ENCODE measurements at regions not wholly inside any gene's neighbourhood (a gene's known extent, or its start where the extent isn't known, plus 50 kb on each side); places are given as distances from the start of the nearest gene placed in this dataset.

- Histone ChIP-seq H2AFZ (replicated peaks; ENCODE audit: low read length, poor library complexity) (no peak overlapping the region), H2AK5ac (ENCODE audit: low read depth, low read length) (no peak overlapping the region), H4K5ac (ENCODE audit: low read depth, low read length) (no peak overlapping the region), H3K4ac (ENCODE audit: low read depth, low read length) (no peak overlapping the region), H2BK20ac (ENCODE audit: low read depth, low read length) (no peak overlapping the region), H3K56ac (ENCODE audit: extremely low read depth, insufficient read depth, low read length) (no peak overlapping the region), H3K9me1 (ENCODE audit: insufficient read depth, low read length) (no peaks in the 10 kb centered on the region), H2BK120ac (ENCODE audit: low read depth, low read length) (no peak overlapping the region), H2AK9ac (replicated peaks; ENCODE audit: low read depth, low read length, poor library complexity) (no peak overlapping the region), H2BK5ac (ENCODE audit: low read depth, low read length, poor library complexity, severe bottlenecking) (no peak overlapping the region), H3K18ac (ENCODE audit: low read depth, low read length) (no peak overlapping the region), H2BK15ac (ENCODE audit: low read depth, low read length) (no peak overlapping the region), H3K36me3 (ENCODE audit: control insufficient read depth, insufficient read depth, low read length) (no peaks in the 10 kb centered on the region), H3K23ac (ENCODE audit: low read depth, low read length) (no peak overlapping the region), H4K91ac (ENCODE audit: insufficient read depth, low read depth, low read length) (no peak overlapping the region), H3K27me3 (ENCODE audit: control insufficient read depth, insufficient read depth, low read length) (no peaks in the 10 kb centered on the region), H4K20me1 (ENCODE audit: insufficient read depth, low read length) (no peaks in the 10 kb centered on the region), H3K79me1 (ENCODE audit: low read depth in 1 of 2, low read length in 2 of 2) (no peaks in the 10 kb centered on the region), H3K27ac (ENCODE audit: insufficient read depth, low read length) (no peak overlapping the region), H4K8ac (ENCODE audit: low read depth in 2 of 2, low read length in 2 of 2) (no peak overlapping the region), H3K9ac (ENCODE audit: low read depth, low read length) (no peak overlapping the region), H3K4me2 (ENCODE audit: low read depth, low read length) (no peak overlapping the region), H3K14ac (replicated peaks; ENCODE audit: low read depth, low read length) (no peak overlapping the region), H3K4me1 (ENCODE audit: control insufficient read depth, insufficient read depth, low read length) (no peaks in the 10 kb centered on the region), H3K9me3 (ENCODE audit: control insufficient read depth, insufficient read depth, low read length) (peaks cover 25% of the 10 kb centered on the region), H3K4me3 (ENCODE audit: insufficient read depth, low read depth, low read length) (no peak overlapping the region)
- in situ Hi-C loops (cut with MboI; ENCODE audit: low sequenced_read_pairs): no loop called here
- dilution Hi-C loops (cut with HindIII; ENCODE audit: low sequenced_read_pairs, unreplicated experiment): no loop called here
- ATAC-seq (ENCODE audit: low read depth) (no peak), DNase-seq (no peak)
- no peak for TF ChIP-seq MXI1 (IDR thresholded peaks at IDR 0.05; ENCODE audit: borderline replicate concordance, low read depth, low read length)
- TF ChIP-seq RCOR1 (IDR thresholded peaks at IDR 0.05; ENCODE audit: insufficient replicate concordance, low read length): no peak
- TF ChIP-seq ELK1 (IDR thresholded peaks at IDR 0.05; ENCODE audit: borderline replicate concordance, low read depth, low read length): no peak
- TF ChIP-seq MAZ (IDR thresholded peaks at IDR 0.05; ENCODE audit: borderline replicate concordance, low read depth, low read length): no peak
- TF ChIP-seq NFE2L2 (IDR thresholded peaks at IDR 0.05; ENCODE audit: low read depth, low read length): no peak
- no peak for TF ChIP-seq RFX5 (IDR thresholded peaks at IDR 0.05; ENCODE audit: low read depth, low read length)
- no peak for TF ChIP-seq CHD1 (IDR thresholded peaks at IDR 0.05; ENCODE audit: low read depth, low read length)
- TF ChIP-seq MAFK (IDR thresholded peaks at IDR 0.05; ENCODE audit: low read depth, low read length): no peak
- no peak for TF ChIP-seq POLR2A (IDR thresholded peaks at IDR 0.05; ENCODE audit: low read depth, low read length)
- no peak for TF ChIP-seq CEBPB (IDR thresholded peaks at IDR 0.05; ENCODE audit: low read depth, low read length)
- no peak for TF ChIP-seq CTCF (conservative IDR thresholded peaks at IDR 0.05; ENCODE audit: low read depth, low read length)
- no peak for TF ChIP-seq FOS (IDR thresholded peaks at IDR 0.05; ENCODE audit: low read depth, low read length)
- TF ChIP-seq SMC3 (IDR thresholded peaks at IDR 0.05; ENCODE audit: low read depth, low read length): no peak
- TF ChIP-seq RAD21 (IDR thresholded peaks at IDR 0.05; ENCODE audit: low read length): no peak
- TF ChIP-seq BHLHE40 (IDR thresholded peaks at IDR 0.05; ENCODE audit: low read depth, low read length): no peak
- TF ChIP-seq USF2 (IDR thresholded peaks at IDR 0.05; ENCODE audit: low read depth, low read length): no peak
- WGBS, 2 experiments (ENCODE audit: extremely low coverage in 2 of 2, insufficient read length in 1 of 2): no CpG with 5 or more reads among the region's 3 CpGs
- no TSS peak for BruUV-seq (replicated peaks)
- intact Hi-C loops (cut with micrococcal nuclease): no loop called here
- CTCF ChIA-PET: no interaction called here
- POLR2A ChIA-PET (ENCODE audit: unreplicated experiment): no interaction called here
Observed at GRCh38 chr10:85531706-85532105, 834.9 kb downstream of the GRID1 start.
